Thyroid gland (tissue), 4 donors: ENCODE measurements at regions not wholly inside any gene's neighbourhood (a gene's known extent, or its start where the extent isn't known, plus 50 kb on each side); places are given as distances from the start of the nearest gene placed in this dataset.

Experiments
- CTCF ChIP-seq, 6 experiments: fragments of 200-600 bp in 3 of 6; fragments of 450-650 bp in 3 of 6; sonication (generic) in 3 of 6; IDR thresholded peaks; one replicate each; pipeline ENCODE4 v1.5.1; 2016 to 2019; ENCODE audit warnings: antibody characterized with exemption in 6 of 6, mild to moderate bottlenecking in 2 of 6, inconsistent platforms in 1 of 6, moderate library complexity in 1 of 6
- POLR2A ChIP-seq, 2 donors: fragments of 450-650 bp; IDR thresholded peaks; one replicate each; pipeline ENCODE4 v1.6.1; 2017; ENCODE audit warnings: antibody characterized with exemption in 2 of 2, mild to moderate bottlenecking in 2 of 2, moderate library complexity in 1 of 2

GRCh38 chr11:128210148-128210940 is 377.0 kb downstream of the ETS1 start:
- TF ChIP-seq CTCF (IDR thresholded peaks at IDR 0.05) (no peak), POLR2A (IDR thresholded peaks at IDR 0.05) (no peak)
